ENCODE measurements at regions not wholly inside any gene's neighbourhood (a gene's known extent, or its start where the extent isn't known, plus 50 kb on each side); places are given as distances from the start of the nearest gene placed in this dataset.

DNA sequence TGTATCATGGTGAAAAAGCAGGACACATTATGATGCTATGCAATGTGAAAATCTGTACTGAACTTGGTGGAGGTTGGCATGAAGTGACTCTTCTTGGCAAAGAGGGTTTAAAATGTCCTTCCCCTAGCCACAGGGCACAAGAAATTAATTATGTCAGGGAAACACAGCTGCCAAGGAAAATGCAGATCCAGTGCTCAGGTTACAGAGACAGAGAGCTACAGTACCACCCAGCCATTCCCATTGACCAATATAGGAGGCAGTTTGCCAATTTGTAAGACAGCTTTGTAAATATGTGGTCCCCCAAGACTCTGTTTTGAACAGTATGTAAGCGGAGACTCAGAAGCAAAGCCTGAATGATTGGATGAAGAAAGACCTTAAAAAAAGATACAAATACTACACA lies 69.4 kb upstream of the KLF12 start:
- H3K9me3 ChIP-seq (ENCODE audit: control insufficient read depth in 2 of 2, low read length in 2 of 2), result no peaks in the 10 kb centered on the region
- no peaks in the 10 kb centered on the region for H3K36me3 ChIP-seq (ENCODE audit: control insufficient read depth in 2 of 2, insufficient read depth in 2 of 2, low read length in 2 of 2)

DNA sequence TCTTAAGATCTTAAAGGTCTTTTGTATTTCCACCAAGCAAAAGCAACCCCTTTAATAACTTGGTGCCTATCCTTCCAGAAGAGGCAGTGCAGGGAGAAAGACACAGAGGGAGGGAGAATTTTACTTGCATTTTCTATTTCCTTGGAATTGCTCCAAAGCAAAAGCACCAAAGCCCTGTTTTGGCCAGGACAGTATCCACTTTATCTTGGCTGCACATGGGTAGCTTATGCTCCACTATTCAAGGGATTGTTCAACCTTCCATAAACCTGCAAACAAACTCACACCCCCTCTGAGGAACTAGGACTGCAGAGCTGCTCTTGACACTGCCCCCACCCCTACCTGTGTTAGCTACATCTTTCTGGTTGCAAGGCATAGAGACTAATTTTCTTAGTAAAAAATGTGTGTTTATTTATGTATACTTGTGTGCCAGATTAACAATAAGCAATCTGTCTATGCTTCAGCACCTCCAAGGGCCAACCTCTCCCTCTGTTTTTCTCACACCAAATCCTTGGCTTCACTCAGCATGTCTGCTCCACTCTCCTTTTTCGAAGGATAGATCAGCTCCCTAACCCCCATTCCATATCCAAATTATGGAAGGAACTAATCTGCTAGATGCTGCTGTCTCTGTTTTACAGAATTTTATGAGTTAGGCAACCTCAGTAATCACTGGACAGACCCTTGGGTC lies 68.1 kb upstream of the KLF12 start:
- no peak overlapping the region for H3K9ac ChIP-seq (ENCODE audit: low read length in 2 of 2)
- H3K27me3 ChIP-seq (ENCODE audit: control insufficient read depth in 1 of 2, insufficient read depth in 2 of 2, low read length in 2 of 2), result no peaks in the 10 kb centered on the region
- H3K27ac ChIP-seq (ENCODE audit: low read length), result no peak overlapping the region
- no peaks in the 10 kb centered on the region for H3K9me3 ChIP-seq (ENCODE audit: control insufficient read depth in 2 of 2, low read length in 2 of 2)
- H3K36me3 ChIP-seq (ENCODE audit: control insufficient read depth in 2 of 2, insufficient read depth in 2 of 2, low read length in 2 of 2), result no peaks in the 10 kb centered on the region
- peak overlapping the region in 1 of 2 donors; percentile 8 for H3K4me3 ChIP-seq (ENCODE audit: low read length in 2 of 2)
- peaks cover 5% of the 10 kb centered on the region for H3K4me1 ChIP-seq (ENCODE audit: control insufficient read depth, insufficient read depth, low read length)

More for the DNA sequence above, 69.4 kb upstream of the KLF12 start:
- Histone ChIP-seq H3K9ac (ENCODE audit: low read length in 2 of 2) (no peak overlapping the region), H3K27ac (ENCODE audit: low read length) (no peak overlapping the region), H3K4me1 (ENCODE audit: control insufficient read depth, insufficient read depth, low read length) (peaks cover 5% of the 10 kb centered on the region), H3K27me3 (ENCODE audit: control insufficient read depth in 1 of 2, insufficient read depth in 2 of 2, low read length in 2 of 2) (no peaks in the 10 kb centered on the region), H3K4me3 (ENCODE audit: low read length in 2 of 2) (no peak overlapping the region)

DNA sequence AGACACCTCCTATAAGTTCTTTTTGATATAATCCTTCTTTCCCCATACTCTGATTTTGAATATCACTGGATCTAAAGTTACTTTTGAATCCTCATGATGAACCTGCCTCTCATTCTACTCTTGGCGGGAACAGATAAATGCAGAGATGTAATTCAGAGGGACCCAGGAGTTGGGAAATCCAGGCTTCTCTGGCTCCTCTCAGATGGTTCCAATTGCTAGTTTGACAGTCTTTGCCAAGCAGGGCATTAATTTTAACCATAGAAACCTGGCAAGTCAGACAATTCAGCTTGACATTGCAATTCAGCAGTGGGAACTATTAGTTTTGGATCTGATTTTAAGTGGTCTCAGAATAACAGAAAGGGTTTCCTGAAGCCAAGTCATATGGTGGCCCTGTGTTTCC lies 67.3 kb upstream of the KLF12 start:
- Histone ChIP-seq H3K9me3 (ENCODE audit: control insufficient read depth in 2 of 2, low read length in 2 of 2) (no peaks in the 10 kb centered on the region), H3K27me3 (ENCODE audit: control insufficient read depth in 1 of 2, insufficient read depth in 2 of 2, low read length in 2 of 2) (no peaks in the 10 kb centered on the region), H3K36me3 (ENCODE audit: control insufficient read depth in 2 of 2, insufficient read depth in 2 of 2, low read length in 2 of 2) (no peaks in the 10 kb centered on the region), H3K4me3 (ENCODE audit: low read length in 2 of 2) (no peak overlapping the region), H3K4me1 (ENCODE audit: control insufficient read depth, insufficient read depth, low read length) (peaks cover 5% of the 10 kb centered on the region), H3K9ac (ENCODE audit: low read length in 2 of 2) (no peak overlapping the region), H3K27ac (ENCODE audit: low read length) (no peak overlapping the region)

DNA sequence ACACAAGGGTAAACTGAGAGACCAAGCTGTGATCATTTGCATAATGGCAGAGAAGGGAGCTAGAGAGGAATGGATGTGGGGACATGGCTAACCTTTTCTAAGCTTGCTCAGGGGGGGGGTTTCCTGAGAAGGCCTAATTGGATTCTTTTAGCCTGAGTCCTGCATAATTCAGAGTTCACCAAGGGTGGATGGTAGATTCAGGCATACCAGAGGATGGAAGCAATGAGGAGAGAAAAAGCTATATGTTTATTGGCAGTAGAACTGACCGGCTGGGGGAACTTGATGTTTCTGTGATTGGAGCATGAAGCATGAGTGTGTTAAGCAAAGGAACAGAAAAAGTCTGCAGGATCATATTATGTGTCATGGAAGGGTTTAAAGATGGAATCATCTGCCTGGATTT lies 65.9 kb upstream of the KLF12 start:
- H3K9ac ChIP-seq (ENCODE audit: low read length in 2 of 2), result no peak overlapping the region
- H3K9me3 ChIP-seq (ENCODE audit: control insufficient read depth in 2 of 2, low read length in 2 of 2), result no peaks in the 10 kb centered on the region
- H3K36me3 ChIP-seq (ENCODE audit: control insufficient read depth in 2 of 2, insufficient read depth in 2 of 2, low read length in 2 of 2), result no peaks in the 10 kb centered on the region
- no peaks in the 10 kb centered on the region for H3K27me3 ChIP-seq (ENCODE audit: control insufficient read depth in 1 of 2, insufficient read depth in 2 of 2, low read length in 2 of 2)
- H3K4me1 ChIP-seq (ENCODE audit: control insufficient read depth, insufficient read depth, low read length), result peaks cover 5% of the 10 kb centered on the region
- H3K4me3 ChIP-seq (ENCODE audit: low read length in 2 of 2), result no peak overlapping the region
- no peak overlapping the region for H3K27ac ChIP-seq (ENCODE audit: low read length)

DNA sequence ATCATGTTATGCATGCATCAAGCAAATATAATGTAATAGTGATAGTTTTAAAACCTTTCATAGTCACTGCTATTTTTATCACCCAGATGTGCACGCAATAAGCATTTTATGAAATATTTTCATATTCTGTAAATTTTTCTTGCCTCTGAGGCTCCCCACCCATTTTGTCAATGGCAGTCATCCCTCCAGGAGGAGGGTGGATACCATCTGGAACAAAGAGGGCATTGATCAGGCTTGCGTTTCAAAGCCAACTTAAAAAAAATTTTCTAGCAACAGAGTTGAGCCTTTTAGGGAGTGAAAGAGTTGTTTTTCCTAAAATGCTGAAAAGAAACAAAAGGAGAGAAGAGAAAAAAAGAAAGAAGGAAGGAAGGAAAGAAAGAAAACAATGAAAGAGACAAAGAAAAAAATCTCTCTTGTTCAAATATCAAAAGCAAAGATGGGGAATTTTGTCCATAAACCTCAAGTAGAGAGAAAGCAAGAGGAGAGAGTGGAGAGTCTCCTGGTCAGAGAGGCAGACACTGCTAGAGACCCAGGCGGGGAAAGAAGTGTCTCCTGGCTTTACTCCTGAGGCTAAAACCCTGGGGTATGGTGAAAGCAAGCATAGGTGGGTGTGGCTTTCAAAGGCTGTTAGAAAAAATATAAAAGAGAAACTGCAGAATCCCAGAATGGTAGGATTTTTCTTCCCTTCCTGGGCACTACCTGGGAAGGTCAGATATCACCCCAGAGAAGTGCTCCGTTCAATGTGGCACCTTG lies 63.6 kb upstream of the KLF12 start:
- Histone ChIP-seq H3K4me1 (ENCODE audit: control insufficient read depth, insufficient read depth, low read length) (peaks cover 5% of the 10 kb centered on the region), H3K36me3 (ENCODE audit: control insufficient read depth in 2 of 2, insufficient read depth in 2 of 2, low read length in 2 of 2) (no peaks in the 10 kb centered on the region), H3K27ac (ENCODE audit: low read length) (no peak overlapping the region), H3K9me3 (ENCODE audit: control insufficient read depth in 2 of 2, low read length in 2 of 2) (no peaks in the 10 kb centered on the region), H3K27me3 (ENCODE audit: control insufficient read depth in 1 of 2, insufficient read depth in 2 of 2, low read length in 2 of 2) (no peaks in the 10 kb centered on the region), H3K4me3 (ENCODE audit: low read length in 2 of 2) (no peak overlapping the region), H3K9ac (ENCODE audit: low read length in 2 of 2) (no peak overlapping the region)

DNA sequence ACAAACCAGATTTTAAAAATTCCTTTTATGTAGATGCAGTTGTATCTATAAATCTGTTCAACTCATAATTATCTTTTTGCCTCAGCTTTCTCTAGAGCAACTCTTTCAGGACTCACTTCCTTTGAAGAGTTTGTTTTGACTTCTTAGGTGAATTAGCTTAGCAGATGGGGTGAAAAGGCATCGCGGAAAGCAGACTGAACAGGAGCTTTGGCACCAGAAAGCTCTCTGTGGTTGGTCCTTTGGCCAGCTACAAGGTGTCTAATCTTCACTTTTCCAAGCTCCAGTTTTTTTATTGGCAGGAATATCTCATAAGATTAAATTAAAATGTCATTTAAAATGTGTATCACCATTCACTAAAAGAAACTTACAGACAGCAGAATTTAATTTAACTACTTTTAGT lies 60.6 kb upstream of the KLF12 start:
- Histone ChIP-seq H3K9me3 (ENCODE audit: control insufficient read depth in 2 of 2, low read length in 2 of 2) (no peaks in the 10 kb centered on the region), H3K36me3 (ENCODE audit: control insufficient read depth in 2 of 2, insufficient read depth in 2 of 2, low read length in 2 of 2) (no peaks in the 10 kb centered on the region), H3K9ac (ENCODE audit: low read length in 2 of 2) (no peak overlapping the region), H3K27me3 (ENCODE audit: control insufficient read depth in 1 of 2, insufficient read depth in 2 of 2, low read length in 2 of 2) (no peaks in the 10 kb centered on the region), H3K27ac (ENCODE audit: low read length) (no peak overlapping the region), H3K4me1 (ENCODE audit: control insufficient read depth, insufficient read depth, low read length) (no peaks in the 10 kb centered on the region), H3K4me3 (ENCODE audit: low read length in 2 of 2) (no peak overlapping the region)

DNA sequence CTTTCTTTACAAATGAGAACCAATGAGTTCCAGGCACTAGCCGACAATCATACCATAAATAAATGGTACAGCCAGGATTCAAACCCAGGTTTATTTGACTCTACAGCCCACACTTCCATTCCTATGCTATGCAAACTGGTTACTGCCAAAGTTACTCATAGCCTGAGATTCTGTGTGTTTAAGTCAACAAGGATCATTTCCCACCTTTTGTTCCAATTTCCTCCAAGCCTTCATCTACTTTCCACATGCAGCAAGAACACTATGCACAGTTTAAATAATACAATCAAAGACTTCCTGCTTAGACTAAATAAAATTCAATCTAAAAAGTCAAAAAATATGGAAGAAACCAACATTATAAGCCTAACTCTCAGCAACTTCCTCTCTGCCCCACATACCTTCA lies 59.2 kb upstream of the KLF12 start:
- no peaks in the 10 kb centered on the region for H3K27me3 ChIP-seq (ENCODE audit: control insufficient read depth in 1 of 2, insufficient read depth in 2 of 2, low read length in 2 of 2)
- no peak overlapping the region for H3K9ac ChIP-seq (ENCODE audit: low read length in 2 of 2)
- no peaks in the 10 kb centered on the region for H3K9me3 ChIP-seq (ENCODE audit: control insufficient read depth in 2 of 2, low read length in 2 of 2)
- H3K27ac ChIP-seq (ENCODE audit: low read length), result no peak overlapping the region
- no peaks in the 10 kb centered on the region for H3K4me1 ChIP-seq (ENCODE audit: control insufficient read depth, insufficient read depth, low read length)
- no peak overlapping the region for H3K4me3 ChIP-seq (ENCODE audit: low read length in 2 of 2)
- no peaks in the 10 kb centered on the region for H3K36me3 ChIP-seq (ENCODE audit: control insufficient read depth in 2 of 2, insufficient read depth in 2 of 2, low read length in 2 of 2)

DNA sequence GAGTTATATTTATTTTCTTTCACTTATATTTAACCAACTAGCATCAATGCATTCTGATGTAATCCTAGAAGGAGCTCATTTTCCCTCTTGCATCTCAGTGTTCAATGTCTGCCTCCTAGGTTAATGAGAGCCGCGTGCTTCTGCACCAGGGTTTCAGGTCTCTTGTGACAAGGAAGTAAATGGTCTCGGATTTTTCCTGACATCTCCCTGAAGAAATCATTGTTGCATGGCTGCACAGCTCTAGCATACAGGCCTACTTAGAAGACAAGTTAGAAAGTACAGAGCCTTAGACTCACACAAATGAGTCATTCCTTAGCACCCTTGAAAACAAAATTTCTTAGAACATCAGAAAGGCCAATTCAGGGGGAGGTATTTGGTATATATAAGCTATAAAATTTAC lies 57.2 kb upstream of the KLF12 start:
- Histone ChIP-seq H3K4me1 (ENCODE audit: control insufficient read depth, insufficient read depth, low read length) (no peaks in the 10 kb centered on the region), H3K36me3 (ENCODE audit: control insufficient read depth in 2 of 2, insufficient read depth in 2 of 2, low read length in 2 of 2) (no peaks in the 10 kb centered on the region), H3K4me3 (ENCODE audit: low read length in 2 of 2) (no peak overlapping the region), H3K9me3 (ENCODE audit: control insufficient read depth in 2 of 2, low read length in 2 of 2) (no peaks in the 10 kb centered on the region), H3K27ac (ENCODE audit: low read length) (no peak overlapping the region), H3K9ac (ENCODE audit: low read length in 2 of 2) (no peak overlapping the region), H3K27me3 (ENCODE audit: control insufficient read depth in 1 of 2, insufficient read depth in 2 of 2, low read length in 2 of 2) (no peaks in the 10 kb centered on the region)

DNA sequence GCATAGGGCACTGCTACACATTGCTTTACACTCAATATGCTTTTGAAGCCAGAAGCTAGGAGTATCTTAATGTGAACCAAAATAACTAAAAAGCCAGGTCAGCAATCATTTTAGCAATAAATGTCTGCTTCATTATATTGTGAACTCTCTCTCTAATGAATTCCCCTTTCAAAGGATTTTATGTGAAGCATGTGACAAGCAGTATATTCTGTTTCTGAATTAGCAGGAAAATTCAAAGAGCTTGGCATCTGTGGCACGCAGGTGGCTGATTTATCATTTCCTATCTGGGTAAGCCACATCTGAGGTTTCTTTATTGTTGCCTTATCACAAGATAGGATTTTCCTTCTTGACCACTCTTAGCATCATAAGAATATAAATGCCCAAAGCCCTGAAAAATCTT lies 56.8 kb upstream of the KLF12 start:
- H3K27ac ChIP-seq (ENCODE audit: low read length), result no peak overlapping the region
- no peaks in the 10 kb centered on the region for H3K4me1 ChIP-seq (ENCODE audit: control insufficient read depth, insufficient read depth, low read length)
- H3K9me3 ChIP-seq (ENCODE audit: control insufficient read depth in 2 of 2, low read length in 2 of 2), result no peaks in the 10 kb centered on the region

GRCh38 chr13:74187564-74187963 lies 53.4 kb upstream of the KLF12 start:
- Histone ChIP-seq H3K27me3 (ENCODE audit: control insufficient read depth in 1 of 2, insufficient read depth in 2 of 2, low read length in 2 of 2) (no peaks in the 10 kb centered on the region), H3K4me3 (ENCODE audit: low read length in 2 of 2) (no peak overlapping the region), H3K9ac (ENCODE audit: low read length in 2 of 2) (no peak overlapping the region), H3K9me3 (ENCODE audit: control insufficient read depth in 2 of 2, low read length in 2 of 2) (no peaks in the 10 kb centered on the region), H3K4me1 (ENCODE audit: control insufficient read depth, insufficient read depth, low read length) (no peaks in the 10 kb centered on the region), H3K27ac (ENCODE audit: low read length) (no peak overlapping the region), H3K36me3 (ENCODE audit: control insufficient read depth in 2 of 2, insufficient read depth in 2 of 2, low read length in 2 of 2) (no peaks in the 10 kb centered on the region)

More for the DNA sequence above, 56.8 kb upstream of the KLF12 start:
- no peaks in the 10 kb centered on the region for H3K27me3 ChIP-seq (ENCODE audit: control insufficient read depth in 1 of 2, insufficient read depth in 2 of 2, low read length in 2 of 2)
- no peak overlapping the region for H3K9ac ChIP-seq (ENCODE audit: low read length in 2 of 2)
- no peak overlapping the region for H3K4me3 ChIP-seq (ENCODE audit: low read length in 2 of 2)
- no peaks in the 10 kb centered on the region for H3K36me3 ChIP-seq (ENCODE audit: control insufficient read depth in 2 of 2, insufficient read depth in 2 of 2, low read length in 2 of 2)

DNA sequence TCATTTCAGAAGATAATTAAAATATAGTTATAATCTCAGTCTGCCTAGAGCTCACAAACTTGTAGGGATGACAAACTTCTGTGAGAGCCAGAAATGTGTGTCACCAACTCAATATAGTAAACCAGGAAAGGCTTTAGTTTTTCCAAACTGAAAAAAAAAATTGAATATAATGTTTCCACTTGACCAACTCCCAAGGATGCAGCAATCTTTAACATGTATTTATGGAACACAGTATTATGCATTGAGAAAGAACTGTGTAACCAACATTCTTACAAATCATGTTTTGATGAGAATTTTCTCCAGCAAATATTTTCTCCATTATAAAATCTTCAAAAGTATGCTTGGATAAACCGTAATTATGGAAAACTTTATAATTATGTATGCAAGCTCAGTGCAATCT lies 50.1 kb upstream of the KLF12 start:
- Histone ChIP-seq H3K36me3 (ENCODE audit: control insufficient read depth in 2 of 2, insufficient read depth in 2 of 2, low read length in 2 of 2) (no peaks in the 10 kb centered on the region), H3K4me3 (ENCODE audit: low read length in 2 of 2) (no peak overlapping the region), H3K27ac (ENCODE audit: low read length) (no peak overlapping the region)

More for the DNA sequence above, 50.1 kb upstream of the KLF12 start:
- Histone ChIP-seq H3K9me3 (ENCODE audit: control insufficient read depth in 2 of 2, low read length in 2 of 2) (no peaks in the 10 kb centered on the region), H3K4me1 (ENCODE audit: control insufficient read depth, insufficient read depth, low read length) (no peaks in the 10 kb centered on the region), H3K27me3 (ENCODE audit: control insufficient read depth in 1 of 2, insufficient read depth in 2 of 2, low read length in 2 of 2) (no peaks in the 10 kb centered on the region), H3K9ac (ENCODE audit: low read length in 2 of 2) (no peak overlapping the region)

All from stomach smooth muscle (tissue), 2 donors.